ENCODE measurements at regions not wholly inside any gene's neighbourhood (a gene's known extent, or its start where the extent isn't known, plus 50 kb on each side); places are given as distances from the start of the nearest gene placed in this dataset.

- no peaks in the 10 kb centered on the region for H3K79me2 ChIP-seq (ENCODE audit: insufficient read depth, low read depth)
- H3K4me2 ChIP-seq = no peak overlapping the region
- H2AFZ ChIP-seq (ENCODE audit: low read depth) = no peak overlapping the region
- H3K9ac ChIP-seq = no peak overlapping the region
- no peak for TF ChIP-seq CTCF (conservative IDR thresholded peaks at IDR 0.05; ENCODE audit: low read depth, low read length)
- H3K27me3 ChIP-seq (ENCODE audit: insufficient read depth, low read depth) = no peaks in the 10 kb centered on the region
- no peaks in the 10 kb centered on the region for H3K4me1 ChIP-seq (ENCODE audit: low read depth, poor library complexity, severe bottlenecking)
- H3K36me3 ChIP-seq (ENCODE audit: insufficient read depth) = no peaks in the 10 kb centered on the region
- no peak overlapping the region for H3K27ac ChIP-seq
- no peaks in the 10 kb centered on the region for H4K20me1 ChIP-seq (ENCODE audit: insufficient read depth)
- no peak overlapping the region for H3K4me3 ChIP-seq (IDR thresholded peaks at IDR 0.05; ENCODE audit: insufficient read depth, low read depth, low read length)
These were observed 673.5 kb downstream of the ACTL7B start for GRCh38 chr9:108182270-108182669.

DNA sequence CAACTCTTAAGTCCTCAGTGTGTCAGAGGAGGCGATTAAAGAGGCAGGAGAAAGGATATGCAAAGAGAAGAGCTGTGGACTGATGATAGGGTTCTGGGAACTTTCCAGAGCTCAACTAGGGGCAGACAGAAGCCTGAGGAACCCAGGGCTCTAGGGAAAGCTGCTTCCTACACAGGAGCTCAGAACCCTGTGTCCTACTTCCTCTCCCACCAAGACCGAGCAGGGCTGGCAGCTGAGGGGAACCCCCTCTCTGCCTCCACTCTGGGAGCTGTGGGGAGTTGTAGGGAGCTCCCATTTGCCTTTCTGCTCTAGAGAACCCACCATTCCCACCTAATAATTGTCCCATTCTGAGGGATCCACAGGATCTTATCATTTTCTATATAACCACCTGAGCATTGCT, 674.3 kb downstream of the ACTL7B start:
- no peak for TF ChIP-seq CTCF (conservative IDR thresholded peaks at IDR 0.05; ENCODE audit: low read depth, low read length)
- Histone ChIP-seq H3K4me3 (IDR thresholded peaks at IDR 0.05; ENCODE audit: insufficient read depth, low read depth, low read length) (no peak overlapping the region), H2AFZ (ENCODE audit: low read depth) (no peak overlapping the region), H3K4me2 (no peak overlapping the region), H3K9ac (no peak overlapping the region), H4K20me1 (ENCODE audit: insufficient read depth) (no peaks in the 10 kb centered on the region), H3K27me3 (ENCODE audit: insufficient read depth, low read depth) (no peaks in the 10 kb centered on the region), H3K79me2 (ENCODE audit: insufficient read depth, low read depth) (no peaks in the 10 kb centered on the region), H3K27ac (no peak overlapping the region), H3K4me1 (ENCODE audit: low read depth, poor library complexity, severe bottlenecking) (no peaks in the 10 kb centered on the region), H3K36me3 (ENCODE audit: insufficient read depth) (no peaks in the 10 kb centered on the region)

- no peaks in the 10 kb centered on the region for H3K4me1 ChIP-seq (ENCODE audit: low read depth, poor library complexity, severe bottlenecking)
- H3K4me3 ChIP-seq (IDR thresholded peaks at IDR 0.05; ENCODE audit: insufficient read depth, low read depth, low read length) = no peak overlapping the region
- H3K9ac ChIP-seq = no peak overlapping the region
- no peaks in the 10 kb centered on the region for H4K20me1 ChIP-seq (ENCODE audit: insufficient read depth)
- no peak for TF ChIP-seq CTCF (conservative IDR thresholded peaks at IDR 0.05; ENCODE audit: low read depth, low read length)
- no peaks in the 10 kb centered on the region for H3K27me3 ChIP-seq (ENCODE audit: insufficient read depth, low read depth)
- no peak overlapping the region for H3K4me2 ChIP-seq
- H3K27ac ChIP-seq = no peak overlapping the region
- no peaks in the 10 kb centered on the region for H3K36me3 ChIP-seq (ENCODE audit: insufficient read depth)
- no peaks in the 10 kb centered on the region for H3K79me2 ChIP-seq (ENCODE audit: insufficient read depth, low read depth)
- H2AFZ ChIP-seq (ENCODE audit: low read depth) = no peak overlapping the region
These were observed 675.2 kb downstream of the ACTL7B start for GRCh38 chr9:108180541-108180940.

DNA sequence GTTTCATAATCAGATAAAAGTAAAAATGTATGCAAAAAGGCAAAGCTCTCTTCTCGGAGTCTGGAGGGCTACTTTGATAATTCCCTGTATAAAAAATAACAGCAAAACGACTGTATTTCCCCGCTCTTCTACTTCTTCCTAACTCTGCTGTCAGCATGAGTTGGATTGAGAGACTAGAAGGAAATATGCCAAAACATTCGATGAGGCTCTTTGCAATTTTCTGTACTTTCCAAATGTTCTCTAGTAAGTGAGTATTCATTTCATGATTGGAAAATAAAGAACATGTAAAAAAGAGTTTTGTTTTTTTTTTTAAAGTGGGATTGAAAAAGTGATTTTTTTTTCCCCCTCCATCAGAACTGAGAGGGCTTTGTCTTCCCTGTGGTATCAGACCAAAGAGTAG, 677.5 kb downstream of the ACTL7B start:
- no peaks in the 10 kb centered on the region for H3K27me3 ChIP-seq (ENCODE audit: insufficient read depth, low read depth)
- H3K36me3 ChIP-seq (ENCODE audit: insufficient read depth) = no peaks in the 10 kb centered on the region
- H3K4me3 ChIP-seq (IDR thresholded peaks at IDR 0.05; ENCODE audit: insufficient read depth, low read depth, low read length) = no peak overlapping the region
- H3K79me2 ChIP-seq (ENCODE audit: insufficient read depth, low read depth) = no peaks in the 10 kb centered on the region
- no peak overlapping the region for H3K27ac ChIP-seq
- H2AFZ ChIP-seq (ENCODE audit: low read depth) = no peak overlapping the region
- no peak overlapping the region for H3K9ac ChIP-seq
- no peaks in the 10 kb centered on the region for H4K20me1 ChIP-seq (ENCODE audit: insufficient read depth)
- TF ChIP-seq CTCF (conservative IDR thresholded peaks at IDR 0.05; ENCODE audit: low read depth, low read length) = no peak
- H3K4me2 ChIP-seq = no peak overlapping the region
- no peaks in the 10 kb centered on the region for H3K4me1 ChIP-seq (ENCODE audit: low read depth, poor library complexity, severe bottlenecking)

Measured in KMS-11 (cell line).